HG03558 (cell line): ENCODE measurements at regions not wholly inside any gene's neighbourhood (a gene's known extent, or its start where the extent isn't known, plus 50 kb on each side); places are given as distances from the start of the nearest gene placed in this dataset.

Experiments used
- ATAC-seq: cut with Tn5 transposase; IDR thresholded peaks from one replicate; pipeline ENCODE4 v1.9.1; 2021; ENCODE audit warnings: moderate number of reproducible peaks; ENCODE audit not compliant: unreplicated experiment; ENCODE audit errors: extremely low read depth

DNA sequence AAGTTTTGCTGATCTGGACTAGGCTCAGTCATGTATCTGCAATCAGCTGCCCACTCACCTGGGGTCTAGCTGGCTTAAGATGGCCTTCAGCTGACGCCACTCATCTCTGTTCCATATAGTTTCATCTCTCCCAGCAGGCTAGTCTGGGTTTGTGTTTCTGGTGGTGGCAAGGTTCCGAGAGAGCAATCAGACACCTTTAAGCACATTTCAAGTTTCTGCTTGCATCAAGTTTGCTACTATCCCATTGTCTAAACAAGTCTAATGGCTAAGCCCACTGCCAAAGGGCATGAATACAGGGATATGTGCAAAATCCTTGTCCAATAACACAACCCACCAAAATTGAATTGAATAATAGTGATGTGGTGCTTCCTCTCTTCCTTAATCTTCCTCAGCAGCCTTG, 251.7 kb downstream of the PIK3R1 start:
- ATAC-seq = no peak

GRCh38 chr5:68467794-68468193, 252.2 kb downstream of the PIK3R1 start:
- ATAC-seq = no peak

- ATAC-seq = no peak
These were observed 252.8 kb downstream of the PIK3R1 start for GRCh38 chr5:68468322-68468721.

GRCh38 chr5:68475476-68475983, 260.0 kb downstream of the PIK3R1 start:
- ATAC-seq = no peak

DNA sequence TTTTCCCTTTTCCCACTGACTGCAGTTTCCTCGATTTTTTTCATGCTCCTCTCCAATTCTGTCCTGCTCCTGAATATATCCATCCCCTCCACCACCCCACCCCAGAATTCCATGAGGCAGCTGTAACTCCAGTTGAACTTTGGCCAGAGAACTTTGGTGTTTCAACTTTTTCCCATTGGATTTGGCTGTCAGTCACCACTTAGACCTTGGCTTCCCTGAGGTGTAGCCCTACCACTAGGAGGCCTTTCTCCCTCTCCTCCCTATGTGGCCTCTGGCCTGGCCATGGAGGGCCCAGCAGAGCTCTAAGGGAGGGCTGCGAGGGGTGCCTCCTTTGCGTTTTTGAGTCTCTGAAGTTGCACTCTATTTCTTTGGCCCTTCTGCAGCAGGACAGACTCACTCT, 261.3 kb downstream of the PIK3R1 start:
- ATAC-seq = no peak

DNA sequence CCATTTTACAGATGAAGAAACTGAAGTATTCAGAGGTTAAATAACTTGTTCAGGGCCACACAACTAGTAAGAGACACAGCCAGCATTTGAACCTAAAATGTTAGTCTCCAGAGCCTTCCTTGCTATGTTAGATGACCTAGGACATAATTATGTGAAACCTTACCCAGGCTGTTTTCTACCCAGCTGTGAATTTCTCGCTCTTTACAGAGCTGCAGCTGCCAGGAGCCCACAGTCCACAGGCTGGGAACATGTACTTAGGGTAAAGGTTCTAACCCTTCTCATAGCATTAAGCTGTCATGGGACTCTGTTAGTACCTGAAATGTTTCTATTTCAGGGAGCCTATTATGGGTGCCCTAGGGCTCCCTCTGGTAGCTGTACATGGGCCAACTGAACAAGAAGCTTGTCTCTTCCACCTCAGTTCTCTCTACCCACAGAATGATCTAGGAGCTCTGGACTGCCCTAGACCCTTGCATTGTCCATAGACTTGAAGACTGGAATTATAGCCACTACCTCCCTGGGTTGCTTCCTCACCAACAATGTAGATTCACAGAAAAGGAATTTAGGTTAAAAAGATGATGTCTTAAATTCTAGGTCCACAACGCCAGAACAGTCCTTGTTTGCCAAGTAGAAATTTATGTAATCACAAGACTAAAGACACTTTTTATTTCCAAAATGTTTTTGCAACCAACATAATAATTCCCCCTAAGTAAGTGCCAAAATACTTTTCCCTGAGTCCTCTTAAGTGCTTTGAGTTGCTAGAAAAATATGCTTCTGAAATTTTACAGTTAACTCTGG, 262.9 kb downstream of the PIK3R1 start:
- ATAC-seq = no peak

GRCh38 chr5:68479524-68479923, 264.0 kb downstream of the PIK3R1 start:
- ATAC-seq = no peak

GRCh38 chr5:68480335-68480940, 264.9 kb downstream of the PIK3R1 start:
- ATAC-seq = no peak

- ATAC-seq = no peak
These were observed 266.6 kb downstream of the PIK3R1 start for GRCh38 chr5:68482199-68482598.

GRCh38 chr5:68484307-68485068, 268.9 kb downstream of the PIK3R1 start:
- no peak for ATAC-seq

GRCh38 chr5:68489556-68489955, 274.0 kb downstream of the PIK3R1 start:
- no peak for ATAC-seq

- no peak for ATAC-seq
These were observed 274.9 kb downstream of the PIK3R1 start for GRCh38 chr5:68490406-68490805.

DNA sequence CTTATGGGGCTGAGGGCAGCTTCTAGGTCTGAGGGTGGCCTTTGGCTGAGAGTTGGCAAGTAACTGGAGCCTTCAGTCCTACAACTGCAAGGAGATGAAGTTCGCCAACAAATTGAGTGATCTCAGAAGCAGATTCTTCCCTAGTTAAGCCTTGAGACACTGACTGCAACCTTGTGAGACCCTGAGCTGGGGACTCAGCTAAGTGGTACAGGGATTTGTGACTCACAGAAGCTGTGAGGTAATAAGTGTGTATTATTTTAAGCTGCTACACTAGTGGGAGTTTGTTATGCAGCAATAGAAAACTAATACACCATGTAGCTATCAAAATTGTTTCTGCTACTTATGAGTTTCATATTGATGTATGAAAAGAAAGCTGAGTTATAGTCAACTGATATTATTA, 279.2 kb downstream of the PIK3R1 start:
- ATAC-seq = no peak

DNA sequence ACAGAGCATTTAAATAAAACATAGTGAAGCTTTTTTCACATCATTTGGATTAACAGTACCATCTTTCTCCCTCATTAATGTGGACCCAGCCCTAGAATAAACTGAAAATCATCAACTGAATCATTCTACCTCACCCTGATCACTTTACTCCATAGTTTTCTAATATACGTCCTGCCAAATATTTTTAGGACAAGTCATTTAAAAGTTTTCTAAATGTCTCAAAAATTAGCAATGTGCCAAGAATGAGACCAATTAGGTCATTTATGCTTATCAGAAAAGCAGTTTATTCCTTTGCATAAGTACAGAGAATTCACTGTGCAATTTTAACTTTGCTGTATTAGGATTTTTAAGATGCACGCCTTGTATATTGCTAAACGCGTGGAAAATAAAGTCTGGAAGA, 284.4 kb downstream of the PIK3R1 start:
- ATAC-seq = no peak

DNA sequence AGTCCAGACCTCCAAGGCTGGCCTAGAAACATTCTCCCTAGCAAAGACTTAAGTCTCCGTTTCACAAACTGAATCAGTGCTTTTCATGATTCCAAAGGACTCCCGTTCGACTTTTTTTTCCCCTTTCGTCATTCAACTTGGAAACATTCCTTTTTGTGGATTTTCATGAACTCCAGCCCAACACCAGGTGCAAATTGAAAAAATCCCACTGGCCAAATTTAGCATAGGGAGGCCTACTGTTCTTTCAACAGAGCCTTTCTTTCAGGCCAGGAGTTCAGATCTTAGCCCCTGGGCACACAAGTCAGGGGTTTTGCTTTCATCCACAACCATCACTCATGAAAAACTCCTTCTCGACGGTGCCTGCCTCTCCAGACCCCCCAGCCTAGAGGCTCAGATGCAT, 285.3 kb downstream of the PIK3R1 start:
- no peak for ATAC-seq

DNA sequence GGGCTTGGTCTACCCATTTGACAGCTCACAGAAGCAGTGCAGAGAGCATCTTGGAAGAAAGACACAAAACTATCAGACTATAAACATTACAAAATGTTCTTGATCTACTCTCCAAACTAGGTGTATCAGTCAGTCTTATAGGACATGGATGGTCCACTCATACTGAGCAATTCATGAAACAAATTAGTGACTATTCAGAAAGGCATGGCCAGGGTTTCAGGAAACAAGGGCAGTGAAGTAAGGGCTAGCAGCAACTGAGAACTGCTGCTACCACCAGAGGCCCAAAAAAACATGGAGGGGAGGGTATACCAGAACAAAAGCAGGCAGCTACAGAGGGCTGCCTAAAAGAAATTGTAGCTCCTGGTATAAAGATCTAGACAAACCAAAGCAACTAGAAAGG, 287.0 kb downstream of the PIK3R1 start:
- no peak for ATAC-seq

DNA sequence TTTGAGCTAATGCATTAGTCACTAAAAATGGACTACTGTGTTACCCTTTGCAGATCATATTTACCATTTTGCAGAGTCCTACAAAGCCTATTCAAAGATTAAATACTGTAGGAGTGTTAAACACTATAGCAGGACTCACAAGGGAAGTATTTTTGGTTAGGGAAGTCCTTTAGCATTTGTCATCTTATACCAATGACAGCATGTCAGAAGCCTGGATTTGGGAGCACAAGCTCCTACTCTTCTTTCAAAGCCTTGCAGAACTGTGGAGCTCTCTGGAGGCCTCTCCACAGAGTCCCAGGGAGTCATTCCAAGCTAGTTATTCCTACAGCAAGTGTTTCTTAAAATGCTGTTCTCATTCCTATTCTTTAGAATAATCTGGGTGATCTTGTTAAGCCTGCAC, 288.8 kb downstream of the PIK3R1 start:
- no peak for ATAC-seq

DNA sequence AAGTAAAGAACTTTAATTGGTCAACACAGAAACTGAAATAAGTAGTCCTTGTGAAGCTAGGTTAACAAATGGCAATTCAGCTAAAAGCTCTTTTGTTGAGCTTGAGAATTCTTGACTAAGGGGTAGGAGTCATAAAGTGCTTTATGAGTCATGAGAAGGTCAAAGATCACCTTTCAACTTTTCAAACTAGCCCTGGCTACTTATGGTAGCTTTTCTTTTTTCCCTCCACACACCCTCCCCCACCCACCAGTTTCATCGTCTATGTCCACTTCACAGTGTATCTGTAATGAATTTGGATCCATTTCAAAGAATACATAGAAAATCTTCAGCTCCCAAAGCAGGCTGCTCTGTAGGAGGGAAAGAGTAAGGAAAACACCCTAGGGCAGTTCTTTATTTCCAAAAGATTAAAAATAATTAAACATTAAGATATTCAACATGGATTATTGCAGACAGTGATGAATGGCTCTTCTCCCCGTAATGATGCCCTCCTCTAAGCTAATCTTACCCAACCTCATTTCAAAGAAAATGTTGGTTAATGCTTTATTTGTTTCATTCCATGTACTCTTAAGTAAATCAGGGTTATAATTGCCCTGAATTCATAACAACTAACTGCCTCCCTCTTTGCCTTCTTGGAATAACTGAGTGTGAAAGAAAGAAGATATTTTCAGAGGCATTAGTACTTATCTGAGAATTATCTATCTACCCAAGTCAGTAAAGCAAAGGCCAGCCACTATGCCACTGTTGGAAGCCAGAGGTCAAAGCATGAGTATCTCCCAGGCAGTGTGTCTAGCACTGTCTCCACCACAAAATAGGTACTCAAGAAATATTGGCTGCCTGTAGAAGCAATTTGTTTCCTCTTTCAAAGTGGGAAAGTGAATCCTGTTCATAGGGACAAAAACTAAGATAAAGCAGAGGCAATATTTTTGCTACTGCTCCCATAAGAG, 290.6 kb downstream of the PIK3R1 start:
- no peak for ATAC-seq

DNA sequence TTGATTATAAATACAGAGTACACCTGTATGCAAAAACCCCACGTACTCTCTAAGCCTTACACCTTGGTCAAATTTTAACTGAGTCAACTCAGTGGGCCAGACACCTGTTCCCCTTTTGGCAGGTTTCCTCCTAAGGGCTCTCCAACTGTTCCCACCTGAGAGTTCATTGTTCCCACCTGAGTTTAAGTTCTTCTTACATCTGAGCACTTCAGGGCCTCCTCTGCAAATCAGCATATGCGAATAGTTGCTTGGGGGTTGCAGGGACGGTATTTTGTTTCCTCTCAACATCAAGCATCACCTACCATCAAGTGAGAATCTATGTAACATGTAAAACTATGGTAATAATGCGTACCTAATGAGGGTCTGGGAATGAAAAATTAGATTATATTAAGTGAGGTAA, 300.0 kb downstream of the PIK3R1 start:
- ATAC-seq = no peak

DNA sequence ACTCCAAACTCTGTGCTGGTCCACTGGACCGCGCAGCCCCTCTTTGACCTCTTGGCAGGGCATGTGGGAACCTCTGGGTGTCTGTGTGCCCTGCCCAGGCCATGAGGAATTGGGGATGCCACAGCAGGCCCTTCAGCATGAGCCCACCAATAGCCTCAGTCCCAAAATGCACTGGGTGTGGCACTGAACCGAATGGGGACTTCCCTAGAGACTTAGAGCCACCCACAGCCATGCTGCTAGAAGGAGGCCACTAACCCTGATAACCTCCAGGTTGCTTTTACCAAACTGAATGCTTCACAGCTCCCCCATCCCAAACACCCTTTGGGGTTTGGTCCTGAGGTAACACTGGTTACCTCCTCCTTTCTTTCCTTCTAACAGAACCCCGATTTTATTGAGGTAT, 302.7 kb downstream of the PIK3R1 start:
- ATAC-seq = no peak
